Sigmoid colon (tissue), 6 donors: ENCODE measurements at regions not wholly inside any gene's neighbourhood (a gene's known extent, or its start where the extent isn't known, plus 50 kb on each side); places are given as distances from the start of the nearest gene placed in this dataset.

Source experiments
- DNase-seq: peaks from one replicate; pipeline ENCODE4 v3.0.0-alpha.2; 2019
- H3K27ac ChIP-seq, 4 donors: fragments of 200-600 bp; sonication (generic); one replicate each; pipeline ENCODE4 v1.5.1; 2016 to 2019; ENCODE audit warnings: mild to moderate bottlenecking in 1 of 4
- H3K27me3 ChIP-seq, 3 donors: fragments of 200-600 bp; sonication (generic); one replicate each; pipeline ENCODE4 v1.5.1; 2019; ENCODE audit warnings: mild to moderate bottlenecking in 1 of 3
- H3K36me3 ChIP-seq, 4 donors: fragments of 200-600 bp; sonication (generic); one replicate each; pipeline ENCODE4 v1.5.1; 2016 to 2019
- H3K4me1 ChIP-seq, 4 donors: fragments of 200-600 bp; sonication (generic); one replicate each; pipeline ENCODE4 v1.5.1; 2017 to 2019
- H3K4me3 ChIP-seq, 4 donors: fragments of 200-600 bp; sonication (generic); one replicate each; pipeline ENCODE4 v1.5.1; 2017 to 2019; ENCODE audit warnings: mild to moderate bottlenecking in 2 of 4, moderate library complexity in 1 of 4
- H3K9me3 ChIP-seq, 4 donors: fragments of 200-600 bp in 3 of 4; sonication (generic) in 3 of 4; one replicate each; pipeline versions ENCODE4 v1.5.1 to v1.6.1; 2013 to 2019
- EP300 ChIP-seq, 4 donors: sonication (generic); formaldehyde crosslinking; IDR thresholded peaks; one replicate each; pipeline ENCODE4 v1.6.1; 2017; ENCODE audit warnings: antibody characterized with exemption in 4 of 4
- POLR2A ChIP-seq, 2 donors: fragments of 450-650 bp; IDR thresholded peaks; one replicate each; pipeline ENCODE4 v1.6.1; 2016; ENCODE audit warnings: antibody characterized with exemption in 2 of 2, mild to moderate bottlenecking in 2 of 2, moderate library complexity in 2 of 2
- POLR2AphosphoS5 ChIP-seq, 4 donors: sonication (generic); formaldehyde crosslinking; IDR thresholded peaks; one replicate each; pipeline ENCODE4 v1.6.1; 2017; ENCODE audit warnings: antibody characterized with exemption in 4 of 4
- WGBS, 2 donors: extraction: QIAGEN DNeasy Blood & Tissue Kit; methylation state at CpG; one replicate each; pipeline ENCODE4 v1.1.7; 2013; 5-methylcytosine and 5-hydroxymethylcytosine counted together
- intact Hi-C: fragments of 100-400 bp; cut with DNase I; formaldehyde crosslinking; loops from one replicate; pipeline ENCODE4 v1.15.1; 2023
- TF ChIP-seq, protein P1 (sequence below), 4 experiments: fragments of 450-650 bp in 3 of 4; fragments of 200-600 bp in 1 of 4; IDR thresholded peaks; one replicate each; pipeline ENCODE4 v1.5.1; 2016 to 2019; ENCODE audit warnings: antibody characterized with exemption in 4 of 4, mild to moderate bottlenecking in 3 of 4, moderate library complexity in 2 of 4
- donor health status: healthy with polysubstance abuse.
- donor health status: healthy.

- TF ChIP-seq POLR2A (IDR thresholded peaks at IDR 0.05) (no peak), POLR2AphosphoS5 (IDR thresholded peaks at IDR 0.05) (no peak), EP300 (IDR thresholded peaks at IDR 0.05) (no peak)
- TF ChIP-seq, protein P1, sequence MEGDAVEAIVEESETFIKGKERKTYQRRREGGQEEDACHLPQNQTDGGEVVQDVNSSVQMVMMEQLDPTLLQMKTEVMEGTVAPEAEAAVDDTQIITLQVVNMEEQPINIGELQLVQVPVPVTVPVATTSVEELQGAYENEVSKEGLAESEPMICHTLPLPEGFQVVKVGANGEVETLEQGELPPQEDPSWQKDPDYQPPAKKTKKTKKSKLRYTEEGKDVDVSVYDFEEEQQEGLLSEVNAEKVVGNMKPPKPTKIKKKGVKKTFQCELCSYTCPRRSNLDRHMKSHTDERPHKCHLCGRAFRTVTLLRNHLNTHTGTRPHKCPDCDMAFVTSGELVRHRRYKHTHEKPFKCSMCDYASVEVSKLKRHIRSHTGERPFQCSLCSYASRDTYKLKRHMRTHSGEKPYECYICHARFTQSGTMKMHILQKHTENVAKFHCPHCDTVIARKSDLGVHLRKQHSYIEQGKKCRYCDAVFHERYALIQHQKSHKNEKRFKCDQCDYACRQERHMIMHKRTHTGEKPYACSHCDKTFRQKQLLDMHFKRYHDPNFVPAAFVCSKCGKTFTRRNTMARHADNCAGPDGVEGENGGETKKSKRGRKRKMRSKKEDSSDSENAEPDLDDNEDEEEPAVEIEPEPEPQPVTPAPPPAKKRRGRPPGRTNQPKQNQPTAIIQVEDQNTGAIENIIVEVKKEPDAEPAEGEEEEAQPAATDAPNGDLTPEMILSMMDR (IDR thresholded peaks at IDR 0.05), result no peak
- intact Hi-C loops, result no loop called here
- H3K36me3 ChIP-seq, result no peaks in the 10 kb centered on the region
- H3K4me1 ChIP-seq, result peaks cover 0 to 34% (median 20%) of the 10 kb centered on the region in 4 donors
- no peaks in the 10 kb centered on the region for H3K27me3 ChIP-seq
- no peak overlapping the region for H3K27ac ChIP-seq
- no peak overlapping the region for H3K4me3 ChIP-seq
- no peaks in the 10 kb centered on the region for H3K9me3 ChIP-seq
- 11 to 55% methylated on average over 1 of the region's 1 CpG for WGBS, 2 donors
- no peak for DNase-seq
Measured at GRCh38 chr3:162369306-162369705, 872.7 kb downstream of the OTOL1 start.

- Histone ChIP-seq H3K4me1 (peaks cover 0 to 33% (median 19%) of the 10 kb centered on the region in 4 donors), H3K27ac (no peak overlapping the region), H3K9me3 (no peaks in the 10 kb centered on the region), H3K36me3 (no peaks in the 10 kb centered on the region), H3K27me3 (no peaks in the 10 kb centered on the region), H3K4me3 (no peak overlapping the region)
- TF ChIP-seq POLR2AphosphoS5 (IDR thresholded peaks at IDR 0.05) (no peak), EP300 (IDR thresholded peaks at IDR 0.05) (no peak), POLR2A (IDR thresholded peaks at IDR 0.05) (no peak)
- TF ChIP-seq, protein P1 (IDR thresholded peaks at IDR 0.05), result no peak
- WGBS, 2 donors, result 91 to 94% methylated on average over 1 of the region's 1 CpG
- DNase-seq, result no peak
- intact Hi-C loops, result no loop called here
Measured at GRCh38 chr3:162370141-162370540, 873.5 kb downstream of the OTOL1 start.

DNA sequence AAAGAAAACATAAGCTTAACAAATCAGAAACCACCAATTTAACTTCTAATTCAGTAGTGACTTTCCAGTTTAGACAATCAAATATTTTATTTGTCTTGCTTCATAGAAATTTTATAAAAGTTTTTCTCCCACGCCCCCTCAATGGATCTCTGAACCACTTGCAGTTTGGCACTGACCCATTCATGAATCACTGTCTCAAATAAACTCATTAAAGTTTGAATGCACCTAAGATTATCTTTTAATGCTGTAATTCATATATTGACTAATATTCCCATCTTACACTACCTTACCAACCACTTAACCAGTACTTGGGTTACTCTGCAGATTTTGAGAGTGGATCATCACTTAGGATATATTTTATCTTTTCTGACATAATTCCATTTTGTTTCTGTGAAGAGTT, 880.2 kb downstream of the OTOL1 start:
- Histone ChIP-seq H3K4me3 (no peak overlapping the region), H3K27me3 (no peaks in the 10 kb centered on the region), H3K36me3 (no peaks in the 10 kb centered on the region), H3K4me1 (no peaks in the 10 kb centered on the region), H3K9me3 (no peaks in the 10 kb centered on the region), H3K27ac (no peak overlapping the region)
- 40 to 80% methylated on average over 1 of the region's 1 CpG for WGBS, 2 donors
- intact Hi-C loops, result no loop called here
- DNase-seq, result no peak
- no peak for TF ChIP-seq EP300 (IDR thresholded peaks at IDR 0.05)
- TF ChIP-seq POLR2AphosphoS5 (IDR thresholded peaks at IDR 0.05), result no peak
- TF ChIP-seq POLR2A (IDR thresholded peaks at IDR 0.05), result no peak
- TF ChIP-seq, protein P1 (IDR thresholded peaks at IDR 0.05), result no peak

- 88 to 92% methylated on average over 5 of the region's 5 CpGs for WGBS, 2 donors
- H3K4me3 ChIP-seq, result no peak overlapping the region
- intact Hi-C loops, result no loop called here
- H3K27me3 ChIP-seq, result no peaks in the 10 kb centered on the region
- H3K4me1 ChIP-seq, result no peaks in the 10 kb centered on the region
- no peaks in the 10 kb centered on the region for H3K9me3 ChIP-seq
- TF ChIP-seq POLR2AphosphoS5 (IDR thresholded peaks at IDR 0.05) (no peak), EP300 (IDR thresholded peaks at IDR 0.05) (no peak), POLR2A (IDR thresholded peaks at IDR 0.05) (no peak)
- TF ChIP-seq, protein P1 (IDR thresholded peaks at IDR 0.05), result no peak
- H3K27ac ChIP-seq, result no peak overlapping the region
- no peaks in the 10 kb centered on the region for H3K36me3 ChIP-seq
- no peak for DNase-seq
Measured at GRCh38 chr3:162377608-162378007, 881.0 kb downstream of the OTOL1 start.

DNA sequence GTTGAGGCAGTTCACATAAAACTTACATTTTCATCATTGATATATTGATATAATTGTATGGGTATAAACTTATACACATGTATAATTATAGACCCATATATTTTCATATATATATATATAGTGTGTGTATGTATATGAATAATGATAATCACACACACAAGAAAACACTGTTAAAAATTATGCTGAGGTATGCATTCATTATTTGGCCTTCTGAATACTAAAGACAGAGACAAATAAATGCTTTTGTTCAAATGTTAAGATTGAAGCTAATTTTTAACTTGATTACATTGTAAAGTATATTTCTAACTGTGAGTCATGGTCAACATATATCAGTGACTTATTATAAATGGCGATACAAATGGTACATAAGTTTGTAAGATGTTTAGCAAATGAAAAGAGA, 888.8 kb downstream of the OTOL1 start:
- Histone ChIP-seq H3K4me1 (no peaks in the 10 kb centered on the region), H3K9me3 (no peaks in the 10 kb centered on the region), H3K36me3 (no peaks in the 10 kb centered on the region), H3K27me3 (no peaks in the 10 kb centered on the region), H3K4me3 (no peak overlapping the region), H3K27ac (no peak overlapping the region)
- 56 to 82% methylated on average over 1 of the region's 1 CpG for WGBS, 2 donors
- intact Hi-C loops, result no loop called here
- TF ChIP-seq, protein P1 (IDR thresholded peaks at IDR 0.05), result no peak
- no peak for TF ChIP-seq POLR2A (IDR thresholded peaks at IDR 0.05)
- TF ChIP-seq POLR2AphosphoS5 (IDR thresholded peaks at IDR 0.05), result no peak
- no peak for TF ChIP-seq EP300 (IDR thresholded peaks at IDR 0.05)
- no peak for DNase-seq
